NB4 (cell line): ENCODE measurements at regions not wholly inside any gene's neighbourhood (a gene's known extent, or its start where the extent isn't known, plus 50 kb on each side); places are given as distances from the start of the nearest gene placed in this dataset.

Source experiments
- DNase-seq: peaks from one replicate; pipeline ENCODE4 v3.0.0; 2010; ENCODE audit warnings: low read depth
- H3K4me3 ChIP-seq: one replicate; pipeline ENCODE4 v1.5.1; 2011; ENCODE audit warnings: mild to moderate bottlenecking, low read depth, low read length, moderate library complexity
- CTCF ChIP-seq: IDR thresholded peaks from one replicate; pipeline ENCODE4 v1.5.1; 2012; ENCODE audit warnings: low read depth, low read length
- MAX ChIP-seq: IDR thresholded peaks from 2 replicates; pipeline ENCODE4 v1.6.1; 2011; ENCODE audit warnings: low read depth, low read length
- MYC ChIP-seq: IDR thresholded peaks from 2 replicates; pipeline ENCODE4 v1.6.1; 2011; ENCODE audit warnings: low read depth, low read length
- POLR2A ChIP-seq: IDR thresholded peaks from 2 replicates; pipeline ENCODE4 v1.6.1; 2011; ENCODE audit warnings: mild to moderate bottlenecking; ENCODE audit not compliant: insufficient read length; ENCODE audit errors: extremely low read depth

GRCh38 chr16:85374571-85374872 lies 238.6 kb upstream of the GSE1 start:
- TF ChIP-seq MYC = no peak
- no peak for TF ChIP-seq MAX
- no peak for TF ChIP-seq POLR2A
- TF ChIP-seq CTCF = no peak
- H3K4me3 ChIP-seq = no peak overlapping the region

GRCh38 chr16:85375282-85375681 lies 237.8 kb upstream of the GSE1 start:
- H3K4me3 ChIP-seq = no peak overlapping the region
- DNase-seq = no peak
- TF ChIP-seq MYC = no peak
- TF ChIP-seq CTCF = no peak
- TF ChIP-seq MAX = no peak
- TF ChIP-seq POLR2A = no peak

More at GRCh38 chr16:85374571-85374872, 238.6 kb upstream of the GSE1 start:
- DNase-seq = no peak

DNA sequence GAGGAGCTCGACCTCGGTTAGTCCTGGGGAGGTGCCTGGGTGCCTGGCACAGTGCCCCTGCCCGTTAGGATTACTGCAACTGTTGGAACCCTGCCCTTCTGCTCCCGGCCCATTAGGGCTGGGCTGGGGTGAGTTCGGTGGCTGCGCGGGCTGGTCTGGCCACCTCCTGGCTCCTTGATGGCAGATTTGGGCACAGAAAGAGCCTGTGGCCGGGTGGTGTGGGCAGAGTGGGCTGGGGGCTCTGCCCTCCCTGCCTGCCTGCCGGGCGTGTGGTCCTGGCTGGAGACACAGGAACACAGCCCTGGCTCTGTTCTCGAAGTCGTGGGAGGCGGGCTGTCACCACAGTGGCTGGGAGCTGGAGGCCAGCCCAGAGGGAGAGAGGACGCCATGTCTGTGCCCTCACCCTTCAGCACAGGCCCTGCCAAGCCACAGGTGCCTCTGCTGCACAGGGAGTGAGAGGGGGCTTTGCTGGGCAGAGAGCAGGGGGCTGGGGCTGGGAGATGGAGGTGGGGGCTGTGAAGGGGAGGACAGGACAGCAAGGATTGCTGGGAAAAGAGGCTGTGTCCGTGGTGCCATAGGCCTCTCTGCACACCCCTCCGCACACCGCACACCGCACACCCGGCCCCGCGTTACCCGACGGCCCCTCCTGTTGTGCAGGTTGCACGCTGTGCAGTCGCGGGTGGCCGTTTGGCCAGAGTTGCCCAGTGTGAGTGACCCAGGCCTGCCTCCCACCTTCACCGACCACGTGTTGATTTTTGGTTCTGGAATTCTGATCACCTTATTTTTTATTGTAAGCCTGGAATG lies 236.6 kb upstream of the GSE1 start:
- DNase-seq = no peak
- TF ChIP-seq MAX (no peak), CTCF (no peak), MYC (no peak), POLR2A (no peak)
- no peak overlapping the region for H3K4me3 ChIP-seq

DNA sequence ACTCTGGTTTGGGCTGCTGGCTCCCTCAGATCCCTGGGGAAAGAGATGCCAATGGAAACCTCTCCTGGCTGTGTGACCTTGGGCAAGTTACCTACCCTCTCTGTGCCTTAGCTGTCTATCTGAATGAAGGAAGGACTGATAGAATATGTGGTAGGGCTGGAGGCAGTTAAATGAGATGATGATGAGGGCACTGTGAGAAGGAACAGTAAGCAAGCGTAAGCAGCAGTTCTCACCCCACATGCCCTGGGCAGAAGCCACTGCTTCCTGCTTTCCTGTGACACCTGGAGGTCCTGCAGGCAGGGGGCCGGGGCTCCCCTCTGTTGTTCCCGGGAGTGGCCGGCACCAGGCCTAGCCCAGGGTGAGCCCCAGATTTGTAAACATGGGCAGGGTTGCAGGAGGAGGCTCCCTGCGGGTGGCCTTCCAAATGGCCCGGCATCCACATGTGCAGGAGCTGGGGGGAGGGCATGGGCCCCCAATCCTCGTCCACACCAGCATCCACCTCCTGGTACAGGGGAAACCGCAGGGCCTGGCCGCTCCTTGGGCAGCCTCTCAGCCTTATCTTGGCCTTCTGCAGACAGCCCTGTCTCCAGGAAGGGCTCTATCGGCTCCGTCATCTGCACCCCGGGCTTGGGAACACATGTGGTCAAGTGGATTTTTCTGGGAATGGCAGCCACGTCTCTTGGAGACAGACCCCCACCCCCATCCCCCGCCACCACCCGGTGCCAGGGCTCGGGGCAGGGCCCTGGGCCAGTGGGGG lies 235.6 kb upstream of the GSE1 start:
- TF ChIP-seq MYC (no peak), POLR2A (no peak), CTCF (no peak), MAX (no peak)
- DNase-seq = no peak

DNA sequence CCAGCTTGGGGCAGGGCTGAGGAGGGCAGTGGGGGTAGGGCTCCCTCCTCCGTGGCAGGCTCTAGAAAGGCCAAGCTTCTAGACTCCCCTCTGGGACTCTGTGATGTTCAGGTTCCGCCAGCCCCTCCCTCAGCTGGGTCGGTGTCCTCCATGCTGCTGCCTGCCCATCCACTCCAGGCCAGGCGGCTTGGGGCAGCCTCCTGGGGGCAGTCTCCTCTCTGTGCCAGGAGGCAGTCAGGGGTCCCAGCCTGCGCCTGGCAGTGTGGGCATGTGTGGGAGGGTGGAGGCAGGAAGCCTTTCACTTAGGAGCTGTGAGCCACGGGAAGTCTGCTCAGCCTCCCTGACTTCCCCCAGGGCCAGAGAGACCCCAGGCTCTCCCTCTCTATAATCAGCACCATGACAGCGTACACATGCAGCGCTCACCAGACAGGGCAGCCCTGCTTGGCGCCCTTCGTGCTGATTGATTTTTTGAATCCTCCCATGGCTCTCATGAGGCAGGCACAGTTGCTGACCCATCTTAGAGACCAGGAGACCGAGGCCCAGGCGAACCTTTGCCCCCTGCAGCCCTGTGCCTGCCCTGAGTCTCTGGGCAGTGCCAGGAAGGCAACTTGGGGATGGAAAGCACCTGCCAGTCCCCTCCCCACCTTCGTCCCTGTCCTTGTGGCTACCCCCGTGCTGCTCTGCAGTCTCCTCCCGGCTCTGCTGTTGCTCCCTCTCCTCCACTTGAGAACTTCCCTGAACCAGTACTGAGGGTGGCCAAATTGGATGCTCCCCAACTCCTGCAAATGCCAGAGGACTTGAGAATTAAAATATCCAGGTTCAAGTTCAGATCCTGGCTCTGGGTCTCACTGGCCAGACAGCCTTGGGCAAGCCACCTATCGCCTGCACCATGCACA lies 234.7 kb upstream of the GSE1 start:
- H3K4me3 ChIP-seq = no peak overlapping the region
- TF ChIP-seq MAX (0 out of 2 replicates have a peak, but pooled peaks have one; percentile 14), MYC (no peak), CTCF (no peak), POLR2A (no peak)
- peak; percentile 69 for DNase-seq

More for the DNA sequence above, 235.6 kb upstream of the GSE1 start:
- H3K4me3 ChIP-seq = no peak overlapping the region
